Neural crest cell (in vitro differentiated cells): ENCODE measurements at regions not wholly inside any gene's neighbourhood (a gene's known extent, or its start where the extent isn't known, plus 50 kb on each side); places are given as distances from the start of the nearest gene placed in this dataset.

Experiments used
- DNase-seq: peaks from one replicate; pipeline ENCODE4 v3.0.0; 2021; ENCODE audit warnings: low read depth, mixed read lengths, low spot score
- H3K27ac Mint-ChIP-seq: one replicate; pipeline ENCODE4 v1.8.0; 2021; ENCODE audit warnings: mild to moderate bottlenecking, mixed read lengths; ENCODE audit not compliant: unreplicated experiment
- H3K27me3 Mint-ChIP-seq: 2 replicates; pipeline ENCODE4 v1.8.0; 2021; ENCODE audit warnings: low read depth, mild to moderate bottlenecking, mixed read lengths
- H3K36me3 Mint-ChIP-seq: 2 replicates; pipeline ENCODE4 v1.8.0; 2021; ENCODE audit warnings: low read depth, mild to moderate bottlenecking, mixed read lengths
- H3K4me1 Mint-ChIP-seq: 2 replicates; pipeline ENCODE4 v1.8.0; 2021; ENCODE audit warnings: mixed read lengths
- H3K4me3 Mint-ChIP-seq: one replicate; pipeline ENCODE4 v1.8.0; 2021; ENCODE audit warnings: mild to moderate bottlenecking, mixed read lengths
- H3K9me3 Mint-ChIP-seq: 2 replicates; pipeline ENCODE4 v1.8.0; 2021; ENCODE audit warnings: mixed read lengths
- CTCF ChIP-seq: fragments of 200-600 bp; sonication (generic); conservative IDR thresholded peaks from 2 replicates; pipeline ENCODE4 v1.5.0; 2021; ENCODE audit warnings: antibody characterized with exemption, mild to moderate bottlenecking

- Mint-ChIP-seq H3K27me3 (peaks cover 44% of the 10 kb centered on the region), H3K4me1 (no peaks in the 10 kb centered on the region), H3K4me3 (no peak overlapping the region), H3K27ac (no peak overlapping the region), H3K36me3 (peaks cover 2% of the 10 kb centered on the region), H3K9me3 (peaks cover 3% of the 10 kb centered on the region)
- TF ChIP-seq CTCF: no peak
- no peak for DNase-seq
These were observed 59.5 kb upstream of the NPTX2 start for GRCh38 chr7:98557538-98558031.

GRCh38 chr7:98556288-98556687 is 60.8 kb upstream of the NPTX2 start:
- H3K9me3 Mint-ChIP-seq: peaks cover 10% of the 10 kb centered on the region
- H3K36me3 Mint-ChIP-seq: peaks cover 2% of the 10 kb centered on the region
- no peak overlapping the region for H3K4me3 Mint-ChIP-seq
- TF ChIP-seq CTCF: no peak
- H3K27ac Mint-ChIP-seq: no peak overlapping the region
- no peak for DNase-seq
- H3K4me1 Mint-ChIP-seq: no peaks in the 10 kb centered on the region
- peaks cover 42% of the 10 kb centered on the region for H3K27me3 Mint-ChIP-seq

- Mint-ChIP-seq H3K4me1 (no peaks in the 10 kb centered on the region), H3K27me3 (peaks cover 39% of the 10 kb centered on the region), H3K9me3 (peaks cover 10% of the 10 kb centered on the region), H3K4me3 (no peak overlapping the region), H3K36me3 (peaks cover 2% of the 10 kb centered on the region), H3K27ac (no peak overlapping the region)
- no peak for TF ChIP-seq CTCF
- DNase-seq: no peak
These were observed 61.7 kb upstream of the NPTX2 start for GRCh38 chr7:98555403-98555802.

GRCh38 chr7:98553666-98554065 is 63.4 kb upstream of the NPTX2 start:
- H3K27me3 Mint-ChIP-seq: peaks cover 31% of the 10 kb centered on the region
- H3K9me3 Mint-ChIP-seq: peaks cover 11% of the 10 kb centered on the region
- no peaks in the 10 kb centered on the region for H3K4me1 Mint-ChIP-seq
- H3K4me3 Mint-ChIP-seq: no peak overlapping the region
- H3K36me3 Mint-ChIP-seq: no peaks in the 10 kb centered on the region
- no peak for TF ChIP-seq CTCF
- no peak overlapping the region for H3K27ac Mint-ChIP-seq
- no peak for DNase-seq

GRCh38 chr7:98551611-98552273 is 65.3 kb upstream of the NPTX2 start:
- no peak overlapping the region for H3K27ac Mint-ChIP-seq
- no peak for DNase-seq
- H3K4me3 Mint-ChIP-seq: no peak overlapping the region
- peaks cover 14% of the 10 kb centered on the region for H3K9me3 Mint-ChIP-seq
- H3K27me3 Mint-ChIP-seq: peaks cover 40% of the 10 kb centered on the region
- no peaks in the 10 kb centered on the region for H3K36me3 Mint-ChIP-seq
- no peaks in the 10 kb centered on the region for H3K4me1 Mint-ChIP-seq
- no peak for TF ChIP-seq CTCF
